NCI-H2227 (cell line): ENCODE measurements at regions not wholly inside any gene's neighbourhood (a gene's known extent, or its start where the extent isn't known, plus 50 kb on each side); places are given as distances from the start of the nearest gene placed in this dataset.
A peak's percentile ranks its signal among the peaks of the same experiment; 100 is the strongest.

ENCODE experiments used
- DNase-seq: peaks from one replicate; lab custom pipeline; 2025; ENCODE audit not compliant: unreplicated experiment; lab: John Stamatoyannopoulos, UW

DNA sequence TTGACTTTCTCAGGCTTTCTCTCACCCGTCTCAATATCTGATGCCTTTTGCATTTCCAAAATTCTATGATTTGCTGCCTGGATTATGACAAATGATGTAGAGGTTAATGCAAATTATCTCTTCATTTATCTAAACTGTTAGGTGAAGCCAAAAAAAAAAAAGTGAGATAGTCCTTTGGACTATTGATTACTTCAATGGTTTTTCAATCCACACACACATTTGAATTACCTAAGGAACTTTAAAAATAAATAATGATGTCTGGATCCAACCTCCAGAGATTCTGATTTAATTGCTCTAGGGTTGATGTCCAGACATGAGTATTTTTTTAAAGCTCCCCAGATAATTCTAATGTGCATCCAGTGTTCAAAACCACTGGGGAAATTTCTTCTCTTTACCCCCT lies 379.4 kb downstream of the SPATA31D1 start:
- DNase-seq = no peak

DNA sequence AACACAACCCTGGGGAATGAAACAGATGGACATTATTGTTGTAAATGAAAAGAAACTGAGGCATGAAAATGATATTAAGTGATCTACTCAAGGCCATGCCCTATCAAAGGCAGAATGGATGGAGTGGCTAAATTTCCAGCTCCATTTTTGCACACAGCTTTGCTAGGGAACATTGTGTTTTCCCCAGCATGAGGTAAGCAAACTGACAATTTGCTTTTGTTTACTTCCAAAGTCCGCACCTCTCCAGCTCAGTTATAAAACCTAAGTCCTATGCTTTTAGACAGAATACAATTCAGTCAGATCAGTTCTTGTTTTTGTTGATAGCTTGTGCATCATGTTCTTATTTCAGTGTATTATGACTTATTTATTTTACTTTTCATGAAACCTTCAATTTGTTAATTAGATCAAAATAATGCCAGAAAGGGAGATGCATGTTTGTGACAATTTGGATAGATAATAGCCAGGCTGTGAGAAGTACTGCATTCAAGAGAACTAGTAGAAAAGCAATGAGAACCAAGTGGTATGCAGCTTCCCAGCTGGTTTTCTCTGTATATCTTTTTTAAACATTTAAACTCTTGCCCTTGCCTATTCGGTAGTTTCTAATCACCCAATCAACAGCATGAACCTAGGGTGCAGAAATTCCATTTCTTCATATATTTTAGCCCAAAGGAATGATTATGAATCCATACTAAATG lies 380.8 kb downstream of the SPATA31D1 start:
- DNase-seq = peak; percentile 6

- no peak for DNase-seq
Observed at GRCh38 chr9:82375041-82375440, 386.5 kb downstream of the SPATA31D1 start.

GRCh38 chr9:82376677-82377232 lies 388.2 kb downstream of the SPATA31D1 start:
- DNase-seq = no peak

DNA sequence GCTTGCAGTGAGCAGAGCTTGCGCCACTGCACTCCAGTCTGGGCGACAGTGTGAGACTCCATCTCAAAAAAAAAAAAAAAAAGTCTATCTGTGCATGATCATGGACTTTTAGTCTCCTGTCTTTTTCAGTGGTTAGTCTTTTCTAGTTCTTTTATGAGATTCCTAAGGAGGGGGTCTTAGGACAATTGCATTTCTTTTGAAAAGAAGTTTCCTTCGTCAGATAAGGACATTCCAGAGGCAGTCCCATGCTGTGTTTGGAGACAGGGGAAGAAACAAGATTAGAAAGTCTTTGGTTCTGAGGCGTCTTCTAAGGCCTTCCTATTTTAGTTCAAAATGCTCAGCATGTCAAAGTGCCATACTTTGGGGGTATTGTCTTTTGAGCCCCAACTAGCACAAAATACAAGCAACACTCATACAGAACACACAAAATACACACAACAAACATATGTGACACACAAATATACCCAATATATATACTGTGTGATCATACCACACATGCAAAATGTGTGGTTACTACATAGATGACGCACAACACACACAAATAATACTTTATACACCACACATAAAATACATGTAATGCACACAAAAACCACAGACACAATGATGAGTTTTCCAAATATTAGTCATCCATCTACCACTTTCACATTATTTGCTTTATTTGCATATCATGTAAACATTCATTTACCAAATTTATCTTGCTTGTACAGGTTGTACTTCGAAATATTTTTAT lies 394.5 kb downstream of the SPATA31D1 start:
- no peak for DNase-seq

- DNase-seq = no peak
Observed at GRCh38 chr9:82385633-82386032, 397.1 kb downstream of the SPATA31D1 start.

GRCh38 chr9:82397534-82397933 lies 409.0 kb downstream of the SPATA31D1 start:
- DNase-seq = no peak

GRCh38 chr9:82404196-82404870 lies 415.8 kb downstream of the SPATA31D1 start:
- DNase-seq = no peak

GRCh38 chr9:82404881-82405280 lies 416.3 kb downstream of the SPATA31D1 start:
- DNase-seq = no peak

DNA sequence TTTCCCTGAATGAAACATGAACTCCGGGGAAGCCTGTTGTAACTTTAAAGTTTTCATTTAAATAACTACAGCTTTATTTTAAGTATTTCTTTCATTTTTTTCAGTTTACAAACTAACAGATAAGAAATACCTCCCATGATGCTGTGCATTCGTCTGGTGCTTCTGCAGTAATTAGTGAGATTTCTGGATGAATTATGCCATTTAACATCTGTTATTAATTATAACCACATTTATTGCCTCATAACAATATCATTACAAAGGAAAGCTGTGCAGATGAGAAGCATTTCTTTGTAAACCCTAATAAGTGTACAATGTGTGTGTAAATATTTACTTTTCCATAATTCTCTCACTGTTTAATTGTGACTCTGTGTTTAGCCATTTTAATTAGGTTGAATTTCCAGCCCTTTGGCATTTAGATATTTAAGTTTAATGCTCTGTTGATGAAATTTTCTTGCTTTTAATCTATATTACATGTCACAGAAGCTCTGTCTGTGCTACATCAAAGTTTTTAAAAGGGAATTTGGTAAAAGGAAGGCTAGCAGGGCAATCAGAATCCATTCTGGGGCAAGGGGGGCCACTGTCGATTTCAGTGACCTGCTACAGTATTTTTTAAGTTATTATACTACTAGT lies 418.0 kb downstream of the SPATA31D1 start:
- DNase-seq = no peak

DNA sequence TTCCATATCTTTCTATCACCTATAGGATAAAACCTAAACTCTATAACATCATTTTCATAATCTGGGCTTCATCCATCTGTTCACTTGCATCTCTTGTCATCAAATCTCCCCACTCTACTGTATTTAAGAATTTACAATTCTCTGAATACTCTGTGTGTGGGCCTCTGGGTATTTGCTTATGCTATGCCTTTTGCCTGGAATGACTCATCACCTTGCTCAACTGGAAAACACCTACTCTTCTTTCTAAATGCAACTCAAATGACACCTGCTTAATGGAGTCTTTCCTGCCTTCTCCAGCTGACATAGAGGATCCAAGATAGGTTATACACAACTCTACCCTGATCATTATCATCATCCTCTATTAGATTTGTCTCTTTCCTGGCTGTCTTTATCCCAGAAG lies 421.7 kb downstream of the SPATA31D1 start:
- no peak for DNase-seq

DNA sequence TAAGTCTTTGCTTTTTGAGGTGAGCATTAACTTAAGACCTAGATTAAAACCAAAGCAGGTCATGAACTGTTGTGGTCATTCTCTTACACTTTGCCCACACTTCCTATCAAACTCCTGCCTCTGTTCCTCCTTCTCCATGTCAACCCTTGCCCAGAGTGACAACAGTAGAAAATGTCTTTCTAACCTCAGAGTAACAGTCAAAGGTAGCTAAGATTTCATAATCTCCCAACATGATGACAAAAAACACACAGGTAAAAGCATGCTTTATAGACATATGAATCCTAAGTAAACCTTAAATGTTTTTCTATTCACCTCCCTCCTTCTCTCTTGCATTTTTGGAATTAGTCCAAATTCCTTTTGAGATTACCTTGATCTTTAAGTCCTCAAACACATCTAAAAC lies 422.3 kb downstream of the SPATA31D1 start:
- DNase-seq = no peak

GRCh38 chr9:82412586-82413305 lies 424.2 kb downstream of the SPATA31D1 start:
- no peak for DNase-seq

DNA sequence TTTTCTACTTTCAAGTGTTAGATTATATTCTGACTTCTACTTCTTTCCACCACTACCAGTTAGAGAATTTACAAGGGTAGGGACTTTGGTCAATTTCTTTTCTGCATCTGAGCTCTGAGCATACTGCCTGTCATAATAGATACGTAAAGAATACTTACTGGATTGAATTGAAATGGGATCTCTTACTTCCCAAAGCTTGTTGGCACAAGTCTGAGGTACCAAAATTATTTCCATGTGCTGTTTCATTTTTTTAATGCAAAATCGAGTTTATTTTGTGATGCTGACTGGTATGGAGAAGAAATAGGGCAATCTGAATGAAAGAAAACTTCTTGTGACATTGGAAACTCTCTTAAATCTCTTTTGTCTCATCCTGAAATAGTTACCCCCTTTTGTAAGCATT lies 428.9 kb downstream of the SPATA31D1 start:
- no peak for DNase-seq

DNA sequence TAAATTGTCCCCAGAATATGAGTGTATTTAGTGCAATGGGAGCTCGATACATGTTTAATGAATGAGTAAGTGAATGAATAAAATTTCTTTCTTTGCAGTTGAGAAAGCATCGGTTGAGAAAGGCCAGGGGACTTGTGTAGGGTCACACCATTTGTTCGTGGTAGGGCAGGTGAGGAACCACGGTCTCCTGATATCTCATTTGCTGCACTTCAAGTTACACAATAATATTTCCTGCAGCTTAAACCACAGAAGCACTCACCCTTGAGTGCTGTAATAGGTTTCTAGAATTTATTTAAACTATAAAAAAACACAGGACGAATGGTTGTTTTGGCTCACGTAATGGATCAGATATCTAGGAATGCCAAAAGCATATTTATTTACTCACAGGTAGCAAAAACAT lies 429.8 kb downstream of the SPATA31D1 start:
- DNase-seq = no peak

DNA sequence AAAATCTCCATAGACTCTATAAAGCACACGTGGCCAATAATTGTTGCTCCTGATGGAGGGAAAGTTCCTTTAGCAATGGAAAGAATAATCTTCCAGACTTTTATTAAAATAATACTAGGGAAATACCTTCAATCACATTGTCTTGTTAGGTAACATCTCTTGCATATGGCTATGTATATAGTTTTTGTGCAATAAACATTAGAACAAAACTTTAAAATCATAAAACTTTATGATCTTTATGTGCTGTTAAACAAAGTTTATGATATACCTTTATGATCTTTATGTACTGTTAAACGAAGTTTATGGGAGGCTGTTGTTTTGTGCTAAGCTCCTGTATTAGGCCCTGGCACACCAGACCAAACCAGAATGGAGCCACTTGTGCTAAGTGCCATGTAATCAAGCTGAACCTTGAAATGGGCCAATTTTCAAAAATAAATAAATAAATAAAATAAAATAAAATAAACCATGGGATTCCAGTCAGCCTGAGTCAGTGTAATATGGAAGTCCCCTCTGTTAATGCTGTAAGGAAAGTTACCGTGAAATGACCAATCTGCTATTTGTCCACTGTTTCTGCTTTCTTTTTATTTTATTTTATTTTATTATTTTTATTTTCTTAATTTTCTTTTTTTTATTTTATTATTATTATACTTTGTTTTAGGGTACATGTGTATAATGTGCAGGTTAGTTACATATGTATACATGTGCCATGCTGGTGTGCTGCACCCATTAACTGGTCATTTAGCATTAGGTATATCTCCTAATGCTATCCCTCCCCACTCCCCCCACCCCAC lies 431.3 kb downstream of the SPATA31D1 start:
- DNase-seq = no peak

GRCh38 chr9:82421498-82421897 lies 432.9 kb downstream of the SPATA31D1 start:
- no peak for DNase-seq

DNA sequence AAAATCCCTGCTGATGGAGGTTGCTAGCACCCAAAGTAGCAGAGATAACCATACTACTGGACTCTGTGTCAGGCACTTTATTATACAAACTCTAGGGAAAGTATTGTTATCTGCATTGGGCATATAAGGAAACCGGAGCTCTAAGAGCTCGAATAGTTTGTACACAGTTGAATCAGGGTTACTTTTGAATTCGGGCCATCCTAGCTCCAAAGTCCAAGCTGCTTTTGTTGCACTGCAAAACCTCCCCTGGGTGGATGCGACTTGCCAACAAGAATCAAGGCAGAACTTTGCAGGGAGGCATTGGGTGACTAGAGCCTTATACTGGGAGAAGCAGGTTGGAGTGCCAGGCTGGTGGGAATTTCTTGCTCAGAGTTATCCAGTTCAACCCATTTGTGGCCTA lies 435.1 kb downstream of the SPATA31D1 start:
- no peak for DNase-seq

DNA sequence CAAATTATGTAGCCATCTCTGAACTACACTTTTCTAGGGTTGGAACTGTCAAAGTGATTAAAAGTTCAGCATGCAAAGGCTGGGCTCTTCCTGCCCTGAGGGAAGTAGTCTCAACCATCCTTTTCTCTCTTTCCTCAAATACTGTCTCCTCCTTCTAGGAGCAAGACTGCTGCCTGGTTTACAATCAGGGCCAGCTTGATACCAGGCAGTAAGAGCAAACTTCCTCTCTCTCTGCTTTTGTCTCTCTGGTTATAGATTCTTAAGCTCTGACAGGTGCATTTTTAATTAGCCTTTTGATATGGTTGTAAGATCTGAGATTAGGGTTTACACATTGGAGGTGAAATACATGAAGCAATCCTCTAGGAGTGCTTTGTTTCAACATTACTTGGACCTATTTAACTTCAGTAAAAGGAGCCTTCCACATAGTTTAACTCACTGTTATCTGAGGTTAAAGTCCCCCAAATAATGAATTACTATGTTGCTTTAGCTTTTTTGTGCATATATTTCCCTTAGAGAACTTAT lies 436.1 kb downstream of the SPATA31D1 start:
- DNase-seq = no peak

- no peak for DNase-seq
Observed at GRCh38 chr9:82431121-82431520, 442.5 kb downstream of the SPATA31D1 start.
